ENCODE measurements at regions not wholly inside any gene's neighbourhood (a gene's known extent, or its start where the extent isn't known, plus 50 kb on each side); places are given as distances from the start of the nearest gene placed in this dataset.

GRCh38 chr7:49483142-49483541, 290.3 kb upstream of the VWC2 start:
- no peaks in the 10 kb centered on the region for H3K4me1 ChIP-seq (ENCODE audit: control insufficient read depth in 1 of 2, insufficient read depth in 2 of 2, low read length in 2 of 2)
- no peak for ATAC-seq
- no peak for TF ChIP-seq EZH2 (IDR thresholded peaks at IDR 0.05)
- no peak for TF ChIP-seq EGR1 (IDR thresholded peaks at IDR 0.05; ENCODE audit: low read depth)
- TF ChIP-seq JUND (IDR thresholded peaks at IDR 0.05) = no peak
- no peak for TF ChIP-seq EZH2phosphoT487 (IDR thresholded peaks at IDR 0.05; ENCODE audit: borderline replicate concordance)
- TF ChIP-seq POLR2AphosphoS5 (IDR thresholded peaks at IDR 0.05; ENCODE audit: low read depth, low read length) = no peak
- no peak for TF ChIP-seq TCF7L2 (IDR thresholded peaks at IDR 0.05; ENCODE audit: borderline replicate concordance, extremely low read depth, insufficient read depth, insufficient read length)
- no peak for TF ChIP-seq FOSL1 (IDR thresholded peaks at IDR 0.05; ENCODE audit: low read depth)
- TF ChIP-seq SP1 (IDR thresholded peaks at IDR 0.05; ENCODE audit: low read depth) = no peak
- no peak for TF ChIP-seq SIN3A (IDR thresholded peaks at IDR 0.05; ENCODE audit: low read depth)
- no peak for TF ChIP-seq ZFX (IDR thresholded peaks at IDR 0.05)
- TF ChIP-seq ELF1 (IDR thresholded peaks at IDR 0.05; ENCODE audit: borderline replicate concordance, low read depth) = no peak
- TF ChIP-seq CBX3 (IDR thresholded peaks at IDR 0.05; ENCODE audit: low read depth) = no peak
- TF ChIP-seq RAD21 (IDR thresholded peaks at IDR 0.05; ENCODE audit: low read depth) = no peak
- no peak for TF ChIP-seq YY1 (IDR thresholded peaks at IDR 0.05; ENCODE audit: extremely low read depth, insufficient replicate concordance, low read depth, low read length)
- no peak for TF ChIP-seq MAX (IDR thresholded peaks at IDR 0.05)
- TF ChIP-seq SRF (IDR thresholded peaks at IDR 0.05; ENCODE audit: low read depth) = no peak
- TF ChIP-seq CTCF (IDR thresholded peaks at IDR 0.05 in 2 of 3, conservative IDR thresholded peaks at IDR 0.05 in 1 of 3; ENCODE audit: borderline replicate concordance in 1 of 3, insufficient read depth in 1 of 3, low read depth in 2 of 3, low read length in 2 of 3) = no peak

More at GRCh38 chr7:49483142-49483541, 290.3 kb upstream of the VWC2 start:
- Histone ChIP-seq H3K9ac (ENCODE audit: low read length) (no peak overlapping the region), H3K27me3 (ENCODE audit: insufficient read depth, low read length) (no peaks in the 10 kb centered on the region), H3K36me3 (ENCODE audit: control insufficient read depth in 1 of 2, insufficient read depth in 2 of 2, low read length in 2 of 2) (no peaks in the 10 kb centered on the region), H3K4me3 (replicated peaks in 1 of 2; ENCODE audit: low read depth in 1 of 2, low read length in 2 of 2) (no peak overlapping the region), H3K79me2 (ENCODE audit: insufficient read depth, low read length) (no peaks in the 10 kb centered on the region), H2AFZ (ENCODE audit: low read depth, low read length, poor library complexity, severe bottlenecking) (no peak overlapping the region), H4K20me1 (ENCODE audit: insufficient read depth) (no peaks in the 10 kb centered on the region), H3K27ac (ENCODE audit: low read depth, low read length) (no peak overlapping the region), H3K4me2 (ENCODE audit: low read length) (no peak overlapping the region), H3K9me2 (ENCODE audit: insufficient read depth) (no peaks in the 10 kb centered on the region), H3K9me3 (ENCODE audit: control insufficient read depth in 1 of 2, insufficient read depth in 1 of 2, low read depth in 1 of 2, low read length in 2 of 2) (peaks cover 15 to 41% of the 10 kb centered on the region in 2 experiments; a peak in 2 of 4 replicates)
- ChIA-PET RAD21 (ENCODE audit: low non-redundant PET in 1 of 2, low total read pairs in 2 of 2, uncharacterized antibody in 2 of 2, unreplicated experiment in 2 of 2) (no interaction called here), POLR2A (no interaction called here), CTCF (no interaction called here)
- BruUV-seq (replicated peaks) = no TSS peak
- DNase-seq (ENCODE audit: low read depth, low spot score) = no peak
- intact Hi-C loops (cut with micrococcal nuclease) = no loop called here
